Kidney epithelial cell (primary cell): ENCODE measurements at regions not wholly inside any gene's neighbourhood (a gene's known extent, or its start where the extent isn't known, plus 50 kb on each side); places are given as distances from the start of the nearest gene placed in this dataset.

Source experiments
- DNase-seq: peaks from one replicate; pipeline ENCODE4 v3.0.0-alpha.2; 2010; ENCODE audit warnings: low read depth
- H3K27me3 ChIP-seq: 2 replicates; pipeline ENCODE4 v1.6.0; 2011; ENCODE audit warnings: low read length; ENCODE audit not compliant: control insufficient read depth, insufficient read depth
- H3K36me3 ChIP-seq: 2 replicates; pipeline ENCODE4 v1.5.1; 2011; ENCODE audit warnings: low read length; ENCODE audit not compliant: control insufficient read depth, insufficient read depth
- H3K4me3 ChIP-seq: 2 replicates; pipeline ENCODE4 v1.5.1; 2011; ENCODE audit warnings: low read depth, mild to moderate bottlenecking, control low read depth, low read length
- TF ChIP-seq, protein P1 (sequence below): IDR thresholded peaks from 2 replicates; pipeline ENCODE4 v1.5.1; 2011; ENCODE audit warnings: mild to moderate bottlenecking, moderate library complexity, low read length, control low read depth, inconsistent platforms; ENCODE audit not compliant: insufficient read depth, poor library complexity, severe bottlenecking

DNA sequence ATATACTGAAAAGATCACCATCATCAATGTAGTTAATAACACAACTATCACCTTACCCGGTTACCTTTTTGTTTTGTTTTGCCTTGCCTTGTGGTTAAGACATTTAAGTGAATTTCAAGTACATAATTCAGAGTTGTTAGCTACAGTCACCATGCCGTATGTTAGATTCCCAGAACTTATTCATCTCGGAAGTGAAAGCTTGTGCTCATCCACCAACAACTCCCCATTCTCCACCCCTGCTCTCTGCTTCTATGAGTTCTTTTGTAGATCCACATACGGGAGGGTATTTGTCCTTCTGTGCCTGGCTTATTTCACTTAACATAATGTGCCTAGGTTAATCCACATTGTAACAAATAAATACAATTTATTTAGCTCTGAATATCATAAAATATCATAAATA lies 182.8 kb upstream of the ADARB2 start:
- Histone ChIP-seq H3K27me3 (no peaks in the 10 kb centered on the region), H3K4me3 (no peak overlapping the region), H3K36me3 (no peaks in the 10 kb centered on the region)
- DNase-seq, result no peak
- TF ChIP-seq, protein P1, sequence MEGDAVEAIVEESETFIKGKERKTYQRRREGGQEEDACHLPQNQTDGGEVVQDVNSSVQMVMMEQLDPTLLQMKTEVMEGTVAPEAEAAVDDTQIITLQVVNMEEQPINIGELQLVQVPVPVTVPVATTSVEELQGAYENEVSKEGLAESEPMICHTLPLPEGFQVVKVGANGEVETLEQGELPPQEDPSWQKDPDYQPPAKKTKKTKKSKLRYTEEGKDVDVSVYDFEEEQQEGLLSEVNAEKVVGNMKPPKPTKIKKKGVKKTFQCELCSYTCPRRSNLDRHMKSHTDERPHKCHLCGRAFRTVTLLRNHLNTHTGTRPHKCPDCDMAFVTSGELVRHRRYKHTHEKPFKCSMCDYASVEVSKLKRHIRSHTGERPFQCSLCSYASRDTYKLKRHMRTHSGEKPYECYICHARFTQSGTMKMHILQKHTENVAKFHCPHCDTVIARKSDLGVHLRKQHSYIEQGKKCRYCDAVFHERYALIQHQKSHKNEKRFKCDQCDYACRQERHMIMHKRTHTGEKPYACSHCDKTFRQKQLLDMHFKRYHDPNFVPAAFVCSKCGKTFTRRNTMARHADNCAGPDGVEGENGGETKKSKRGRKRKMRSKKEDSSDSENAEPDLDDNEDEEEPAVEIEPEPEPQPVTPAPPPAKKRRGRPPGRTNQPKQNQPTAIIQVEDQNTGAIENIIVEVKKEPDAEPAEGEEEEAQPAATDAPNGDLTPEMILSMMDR, result no peak

DNA sequence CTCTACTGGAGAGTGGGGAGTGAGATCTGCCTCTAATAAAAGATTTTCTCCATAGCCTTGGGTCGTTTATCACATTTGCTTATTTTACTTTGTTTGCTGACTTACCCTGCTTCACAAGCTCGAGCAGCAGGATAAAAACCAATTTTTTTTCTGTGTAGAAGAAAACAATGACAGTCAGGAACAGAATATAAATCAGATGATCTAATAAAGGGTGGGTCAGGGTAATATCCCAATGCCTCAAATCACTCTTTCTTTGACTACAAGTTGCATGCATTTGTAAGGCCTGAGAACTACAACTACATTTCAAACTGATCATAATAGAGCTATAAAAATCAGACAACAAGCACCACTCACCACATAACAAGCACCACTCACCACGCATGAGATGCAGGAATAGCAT lies 174.4 kb upstream of the ADARB2 start:
- no peaks in the 10 kb centered on the region for H3K27me3 ChIP-seq
- H3K4me3 ChIP-seq, result no peak overlapping the region
- DNase-seq, result no peak
- TF ChIP-seq, protein P1, result no peak
- no peaks in the 10 kb centered on the region for H3K36me3 ChIP-seq

DNA sequence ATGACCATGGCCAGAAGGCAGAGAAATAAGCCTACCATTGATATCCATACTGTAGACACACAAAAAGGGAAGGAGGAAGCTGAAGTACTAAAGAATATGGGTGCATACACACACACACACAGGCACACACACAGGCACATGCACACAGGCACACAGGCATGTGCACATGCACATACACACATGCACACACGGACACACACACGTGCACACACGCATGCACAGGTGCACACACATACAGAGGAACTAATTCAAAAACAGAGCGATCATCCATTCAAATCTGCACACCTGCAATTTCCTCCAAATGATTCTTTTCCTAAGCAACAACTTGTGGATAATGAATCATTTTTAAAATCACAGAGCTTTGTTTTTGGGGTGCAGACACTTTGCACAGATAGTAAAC lies 166.7 kb upstream of the ADARB2 start:
- TF ChIP-seq, protein P1, result no peak

DNA sequence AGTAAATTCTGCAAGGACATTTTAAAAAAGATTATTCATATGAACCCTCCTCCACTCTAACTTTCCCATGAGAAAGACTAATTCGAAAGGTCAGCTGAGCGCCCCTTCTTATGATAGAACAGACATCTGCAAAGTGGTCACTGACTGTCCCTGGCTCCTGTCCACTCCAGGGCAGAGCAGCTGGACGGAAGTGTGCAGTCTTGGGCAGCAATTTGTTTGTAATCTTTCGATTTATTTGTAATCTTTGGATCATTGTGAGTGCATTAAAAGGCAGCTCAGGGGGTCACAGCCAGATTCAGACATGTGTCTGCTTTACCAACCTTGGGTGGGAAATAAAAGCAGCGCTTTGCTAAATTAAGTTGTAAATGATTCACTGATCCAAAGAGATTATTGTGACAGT lies 158.8 kb upstream of the ADARB2 start:
- no peaks in the 10 kb centered on the region for H3K27me3 ChIP-seq
- H3K4me3 ChIP-seq, result no peak overlapping the region
- TF ChIP-seq, protein P1, result no peak
- no peak for DNase-seq
- H3K36me3 ChIP-seq, result no peaks in the 10 kb centered on the region

More for the DNA sequence above, 166.7 kb upstream of the ADARB2 start:
- no peak for DNase-seq
- no peaks in the 10 kb centered on the region for H3K27me3 ChIP-seq
- no peak overlapping the region for H3K4me3 ChIP-seq
- no peaks in the 10 kb centered on the region for H3K36me3 ChIP-seq

DNA sequence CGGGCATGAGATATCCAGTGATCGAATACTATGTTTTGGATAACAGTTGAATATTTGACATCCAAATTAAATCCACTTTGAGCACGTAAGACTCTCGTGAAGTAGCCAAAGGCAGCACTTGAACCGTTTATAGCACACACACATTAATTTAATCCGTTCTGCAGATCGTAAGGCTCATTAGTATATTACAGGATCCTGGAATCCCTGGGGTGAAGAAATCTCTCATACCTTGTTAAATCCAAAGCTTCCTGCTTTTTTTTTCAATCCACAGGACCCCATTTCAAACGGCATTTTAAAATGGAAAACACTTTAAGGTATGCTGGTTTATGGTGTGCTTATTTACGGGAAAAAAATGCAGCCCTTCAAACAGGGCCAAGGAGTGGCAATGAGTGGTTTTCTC lies 158.4 kb upstream of the ADARB2 start:
- Histone ChIP-seq H3K27me3 (no peaks in the 10 kb centered on the region), H3K4me3 (no peak overlapping the region), H3K36me3 (no peaks in the 10 kb centered on the region)
- TF ChIP-seq, protein P1, result no peak
- no peak for DNase-seq

DNA sequence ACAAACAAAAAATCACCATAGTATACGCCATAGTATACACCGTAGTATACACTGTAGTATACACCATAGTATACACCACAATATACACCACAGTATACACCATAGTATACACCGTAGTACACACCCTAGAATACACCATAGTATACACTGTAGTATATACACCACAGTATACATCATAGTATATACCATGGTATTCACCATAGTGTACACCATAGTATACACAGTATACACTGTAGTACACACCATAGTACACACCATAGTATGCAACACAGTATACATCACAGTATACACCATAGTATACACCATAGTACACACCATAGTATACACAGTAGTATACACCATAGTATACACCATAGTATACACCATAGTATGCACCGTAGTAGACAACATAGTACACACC lies 157.6 kb upstream of the ADARB2 start:
- no peak for DNase-seq
- Histone ChIP-seq H3K4me3 (no peak overlapping the region), H3K36me3 (no peaks in the 10 kb centered on the region), H3K27me3 (no peaks in the 10 kb centered on the region)
- TF ChIP-seq, protein P1, result no peak
